CD4-positive, alpha-beta T cell (primary cell): ENCODE measurements at regions not wholly inside any gene's neighbourhood (a gene's known extent, or its start where the extent isn't known, plus 50 kb on each side); places are given as distances from the start of the nearest gene placed in this dataset.

Source experiments
- ATAC-seq: fragments of 200-7000 bp; cut with Tn5 transposase; one replicate; pipeline ENCODE4 v1.10.0; 2022; ENCODE audit warnings: mild to moderate bottlenecking; ENCODE audit not compliant: poor library complexity
- CTCF ChIA-PET: fragments of 350-600 bp; sonication (Branson Sonifier 250); formaldehyde crosslinking; loops from one replicate; lab custom pipeline; 2021; ENCODE audit warnings: antibody characterized with exemption, inconsistent platforms; lab: Charles Lee
- POLR2A ChIA-PET: fragments of 350-600 bp; sonication (Branson Sonifier 250); formaldehyde crosslinking; loops from one replicate; lab custom pipeline; 2021; ENCODE audit warnings: antibody characterized with exemption, inconsistent platforms; lab: Charles Lee
- DNase-seq, 14 experiments: peaks; one replicate each; pipeline ENCODE4 v3.0.0-alpha.2; 2013 to 2020; ENCODE audit warnings: mixed read lengths in 2 of 14
- H3K27ac ChIP-seq, 2 donors: one replicate each; pipeline versions ENCODE4 v1.5.1 to v1.7.0; 2013; ENCODE audit warnings: low read length in 2 of 2, low read depth in 1 of 2, mild to moderate bottlenecking in 1 of 2
- H3K27me3 ChIP-seq, 2 experiments: 1 replicate in 1 of 2; 2 replicates in 1 of 2; pipeline versions ENCODE4 v1.6.1 to v1.7.0; 2013; ENCODE audit warnings: low read length in 2 of 2, control low read depth in 1 of 2, mild to moderate bottlenecking in 1 of 2, moderate library complexity in 1 of 2; ENCODE audit not compliant: insufficient read depth in 2 of 2, control insufficient read depth in 1 of 2
- H3K36me3 ChIP-seq: one replicate; pipeline ENCODE4 v1.6.1; 2013; ENCODE audit warnings: low read length, control low read depth; ENCODE audit not compliant: insufficient read depth
- H3K4me1 ChIP-seq: one replicate; pipeline ENCODE4 v1.6.1; 2013; ENCODE audit warnings: low read length, control low read depth; ENCODE audit not compliant: insufficient read depth
- H3K4me3 ChIP-seq: one replicate; pipeline ENCODE4 v1.5.1; 2013; ENCODE audit warnings: mild to moderate bottlenecking, low read length, moderate library complexity
- H3K9me3 ChIP-seq, 2 experiments: 1 replicate in 1 of 2; 2 replicates in 1 of 2; pipeline versions ENCODE4 v1.6.1 to v1.7.0; 2013; ENCODE audit warnings: low read length in 2 of 2, mild to moderate bottlenecking in 2 of 2, control low read depth in 1 of 2, moderate library complexity in 1 of 2; ENCODE audit not compliant: control insufficient read depth in 1 of 2, insufficient read depth in 1 of 2
- H3K27ac Mint-ChIP-seq: one replicate; pipeline ENCODE4 v1.8.0; 2020; ENCODE audit warnings: mixed read lengths
- H3K27me3 Mint-ChIP-seq: one replicate; pipeline ENCODE4 v1.8.0; 2021; ENCODE audit warnings: mixed read lengths
- H3K36me3 Mint-ChIP-seq: one replicate; pipeline ENCODE4 v1.8.0; 2021; ENCODE audit warnings: low read depth, mixed read lengths
- H3K4me1 Mint-ChIP-seq: one replicate; pipeline ENCODE4 v1.8.0; 2021; ENCODE audit warnings: low read depth, mixed read lengths
- H3K4me3 Mint-ChIP-seq: one replicate; pipeline ENCODE4 v1.8.0; 2020; ENCODE audit warnings: mild to moderate bottlenecking, mixed read lengths
- H3K9me3 Mint-ChIP-seq: one replicate; pipeline ENCODE4 v1.8.0; 2020; ENCODE audit warnings: mixed read lengths
- intact Hi-C, 2 experiments: fragments of 100-400 bp; cut with DNase I in 1 of 2; cut with micrococcal nuclease in 1 of 2; formaldehyde crosslinking; loops; one replicate each; pipeline versions ENCODE4 v1.15.1 to v1.9.0; 2023 to 2025; cut with DNase I, micrococcal nuclease
- TF ChIP-seq, protein P1 (sequence below): fragments of 200-600 bp; IDR thresholded peaks from one replicate; pipeline ENCODE4 v1.8.0; 2022; ENCODE audit warnings: antibody characterized with exemption, mild to moderate bottlenecking

DNA sequence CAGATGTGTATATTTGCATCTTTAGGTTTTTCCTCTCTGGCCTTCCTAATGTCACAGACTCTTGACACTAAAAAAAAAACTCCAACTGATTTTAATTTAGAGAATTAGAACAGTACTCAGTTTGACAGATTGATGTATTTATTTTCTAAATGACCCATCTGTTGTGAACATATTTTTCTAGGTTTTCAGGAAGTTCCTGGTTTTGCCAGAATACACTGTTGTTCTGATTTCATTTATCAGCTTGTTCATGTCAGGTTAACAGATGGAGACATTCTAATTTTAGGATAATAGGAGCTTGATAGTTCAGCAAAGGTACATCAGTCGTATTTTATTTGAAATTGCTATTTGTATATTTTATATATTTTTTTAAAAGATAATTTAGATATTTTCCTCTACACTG lies 133.4 kb downstream of the TANC2 start:
- H3K27ac ChIP-seq = no peak overlapping the region
- TF ChIP-seq, protein P1, sequence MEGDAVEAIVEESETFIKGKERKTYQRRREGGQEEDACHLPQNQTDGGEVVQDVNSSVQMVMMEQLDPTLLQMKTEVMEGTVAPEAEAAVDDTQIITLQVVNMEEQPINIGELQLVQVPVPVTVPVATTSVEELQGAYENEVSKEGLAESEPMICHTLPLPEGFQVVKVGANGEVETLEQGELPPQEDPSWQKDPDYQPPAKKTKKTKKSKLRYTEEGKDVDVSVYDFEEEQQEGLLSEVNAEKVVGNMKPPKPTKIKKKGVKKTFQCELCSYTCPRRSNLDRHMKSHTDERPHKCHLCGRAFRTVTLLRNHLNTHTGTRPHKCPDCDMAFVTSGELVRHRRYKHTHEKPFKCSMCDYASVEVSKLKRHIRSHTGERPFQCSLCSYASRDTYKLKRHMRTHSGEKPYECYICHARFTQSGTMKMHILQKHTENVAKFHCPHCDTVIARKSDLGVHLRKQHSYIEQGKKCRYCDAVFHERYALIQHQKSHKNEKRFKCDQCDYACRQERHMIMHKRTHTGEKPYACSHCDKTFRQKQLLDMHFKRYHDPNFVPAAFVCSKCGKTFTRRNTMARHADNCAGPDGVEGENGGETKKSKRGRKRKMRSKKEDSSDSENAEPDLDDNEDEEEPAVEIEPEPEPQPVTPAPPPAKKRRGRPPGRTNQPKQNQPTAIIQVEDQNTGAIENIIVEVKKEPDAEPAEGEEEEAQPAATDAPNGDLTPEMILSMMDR = no peak
- no peaks in the 10 kb centered on the region for H3K27me3 ChIP-seq
- ATAC-seq (no peak), DNase-seq (no peak)
- H3K4me1 ChIP-seq = no peaks in the 10 kb centered on the region
- no peak overlapping the region for H3K4me3 ChIP-seq
- H3K36me3 ChIP-seq = peaks cover 4% of the 10 kb centered on the region
- Mint-ChIP-seq H3K36me3 (peaks cover 20% of the 10 kb centered on the region), H3K9me3 (no peaks in the 10 kb centered on the region), H3K27me3 (no peaks in the 10 kb centered on the region), H3K4me1 (no peaks in the 10 kb centered on the region), H3K4me3 (no peak overlapping the region), H3K27ac (no peak overlapping the region)
- H3K9me3 ChIP-seq = no peaks in the 10 kb centered on the region
- ChIA-PET POLR2A (no interaction called here), CTCF (no interaction called here)
- intact Hi-C loops = no loop called here

DNA sequence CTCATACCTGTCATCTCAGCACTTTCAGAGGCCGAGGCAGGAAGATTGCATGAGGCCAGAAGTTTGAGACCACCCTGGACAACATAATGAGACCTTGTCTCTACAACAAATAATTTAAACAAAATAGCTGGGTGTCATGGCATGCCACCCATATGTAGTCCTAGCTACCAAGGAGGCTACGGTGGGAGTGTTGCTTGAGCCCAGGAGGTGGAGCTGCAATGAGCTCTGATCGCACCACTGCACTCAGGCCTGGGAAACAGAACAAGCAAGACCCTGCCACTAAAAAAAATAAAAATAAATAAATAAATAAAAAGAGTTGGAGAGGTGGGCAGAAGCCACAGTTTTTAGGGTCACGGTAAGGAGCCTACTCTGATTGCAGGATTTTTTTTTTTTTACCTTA lies 136.0 kb downstream of the TANC2 start:
- POLR2A ChIA-PET = no interaction called here
- no peak overlapping the region for H3K4me3 ChIP-seq
- no peak for ATAC-seq

DNA sequence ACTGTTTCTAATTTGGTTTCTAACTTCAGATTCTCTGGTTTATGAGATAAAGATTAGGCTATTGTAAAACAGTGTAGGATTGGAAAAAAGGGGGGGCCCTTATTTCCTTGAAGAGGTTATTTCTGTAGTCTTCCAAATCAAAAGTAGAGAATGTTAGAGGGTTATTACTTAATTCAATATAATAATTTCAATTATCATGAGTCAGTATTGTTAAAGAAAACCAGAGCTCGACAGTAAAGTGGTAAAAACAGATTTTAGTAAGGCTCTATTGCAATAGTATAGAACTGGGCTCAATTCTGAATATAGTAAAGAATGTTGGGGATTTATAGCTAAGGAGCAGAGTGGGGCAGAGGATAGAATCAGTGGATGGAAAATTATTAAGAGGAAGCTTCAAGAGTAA lies 140.0 kb downstream of the TANC2 start:
- ChIA-PET POLR2A (no interaction called here), CTCF (no interaction called here)
- Histone ChIP-seq H3K9me3 (no peaks in the 10 kb centered on the region), H3K4me1 (no peaks in the 10 kb centered on the region), H3K4me3 (no peak overlapping the region), H3K27me3 (no peaks in the 10 kb centered on the region), H3K36me3 (no peaks in the 10 kb centered on the region), H3K27ac (no peak overlapping the region)
- Mint-ChIP-seq H3K27ac (no peak overlapping the region), H3K4me1 (no peaks in the 10 kb centered on the region), H3K4me3 (no peak overlapping the region), H3K9me3 (no peaks in the 10 kb centered on the region), H3K36me3 (peaks cover 11% of the 10 kb centered on the region), H3K27me3 (no peaks in the 10 kb centered on the region)
- intact Hi-C loops = no loop called here
- ATAC-seq = no peak
- no peak for DNase-seq
- TF ChIP-seq, protein P1 = no peak

More for the DNA sequence above, 136.0 kb downstream of the TANC2 start:
- TF ChIP-seq, protein P1 = no peak
- Mint-ChIP-seq H3K4me3 (no peak overlapping the region), H3K4me1 (no peaks in the 10 kb centered on the region), H3K9me3 (no peaks in the 10 kb centered on the region), H3K27me3 (no peaks in the 10 kb centered on the region), H3K27ac (no peak overlapping the region), H3K36me3 (peaks cover 20% of the 10 kb centered on the region)
- intact Hi-C loops = no loop called here
- CTCF ChIA-PET = no interaction called here
- H3K36me3 ChIP-seq = peaks cover 4% of the 10 kb centered on the region
- no peaks in the 10 kb centered on the region for H3K4me1 ChIP-seq
- H3K27me3 ChIP-seq = no peaks in the 10 kb centered on the region
- DNase-seq = no peak
- H3K27ac ChIP-seq = no peak overlapping the region
- no peaks in the 10 kb centered on the region for H3K9me3 ChIP-seq
